GM19043 (cell line): ENCODE measurements at regions not wholly inside any gene's neighbourhood (a gene's known extent, or its start where the extent isn't known, plus 50 kb on each side); places are given as distances from the start of the nearest gene placed in this dataset.

Experiments
- ATAC-seq: cut with Tn5 transposase; IDR thresholded peaks from one replicate; pipeline ENCODE4 v1.9.1; 2021; ENCODE audit warnings: low read depth; ENCODE audit not compliant: unreplicated experiment

- ATAC-seq: no peak
Observed at GRCh38 chr2:39608686-39609441, 56.9 kb upstream of the TMEM178A start.

- no peak for ATAC-seq
Observed at GRCh38 chr2:39609917-39610316, 55.8 kb upstream of the TMEM178A start.

- ATAC-seq: no peak
Observed at GRCh38 chr2:39615675-39616074, 50.0 kb upstream of the TMEM178A start.
